PFSK-1 (cell line): ENCODE measurements at regions not wholly inside any gene's neighbourhood (a gene's known extent, or its start where the extent isn't known, plus 50 kb on each side); places are given as distances from the start of the nearest gene placed in this dataset.

Experiments
- FOXP2 ChIP-seq: optimal IDR thresholded peaks from 2 replicates; pipeline ENCODE3; 2011; ENCODE audit warnings: borderline replicate concordance, control low read depth, inconsistent platforms; ENCODE audit not compliant: insufficient read depth; ENCODE audit errors: extremely low read length, extremely low read depth
- POLR2AphosphoS5 ChIP-seq: IDR thresholded peaks from 2 replicates; pipeline ENCODE4 v1.6.1; 2012; ENCODE audit warnings: low read depth, mild to moderate bottlenecking, control low read depth, low read length, moderate library complexity
- REST ChIP-seq, 2 experiments: IDR thresholded peaks; 2 replicates each; pipeline versions ENCODE4 v1.6.1 to v1.8.0; 2011 to 2012; ENCODE audit warnings: low read depth in 2 of 2, low read length in 2 of 2, control low read depth in 1 of 2, inconsistent platforms in 1 of 2, mild to moderate bottlenecking in 1 of 2, moderate library complexity in 1 of 2; ENCODE audit not compliant: insufficient read depth in 1 of 2
- SIN3A ChIP-seq: IDR thresholded peaks from 2 replicates; pipeline ENCODE4 v1.6.1; 2012; ENCODE audit warnings: mild to moderate bottlenecking, low read length, moderate library complexity, borderline replicate concordance; ENCODE audit not compliant: insufficient read depth
- TAF1 ChIP-seq: IDR thresholded peaks from 2 replicates; pipeline ENCODE4 v1.6.1; 2012; ENCODE audit warnings: low read length, control low read depth, borderline replicate concordance; ENCODE audit not compliant: insufficient read depth

- TF ChIP-seq POLR2AphosphoS5 (no peak), REST (IDR thresholded peaks at IDR 0.05; ENCODE audit: insufficient read depth in 1 of 2, low read depth in 2 of 2, low read length in 2 of 2) (peak in 1 of 2 experiments; percentile 29; a peak in 1 of 4 replicates)
Observed at GRCh38 chr5:57718155-57718554, 235.5 kb upstream of the ACTBL2 start.

- TF ChIP-seq POLR2AphosphoS5: no peak
- no peak for TF ChIP-seq TAF1
- no peak for TF ChIP-seq REST (IDR thresholded peaks at IDR 0.05; ENCODE audit: insufficient read depth in 1 of 2, low read depth in 2 of 2, low read length in 2 of 2)
- no peak for TF ChIP-seq SIN3A
- TF ChIP-seq FOXP2: no peak
Observed at GRCh38 chr5:57717555-57717954, 234.9 kb upstream of the ACTBL2 start.

GRCh38 chr5:57716661-57717060, 234.1 kb upstream of the ACTBL2 start:
- TF ChIP-seq FOXP2: no peak
- TF ChIP-seq TAF1: no peak
- no peak for TF ChIP-seq POLR2AphosphoS5
- no peak for TF ChIP-seq SIN3A
- TF ChIP-seq REST (IDR thresholded peaks at IDR 0.05; ENCODE audit: insufficient read depth in 1 of 2, low read depth in 2 of 2, low read length in 2 of 2): no peak

- TF ChIP-seq REST (IDR thresholded peaks at IDR 0.05; ENCODE audit: insufficient read depth in 1 of 2, low read depth in 2 of 2, low read length in 2 of 2) (no peak), POLR2AphosphoS5 (no peak), TAF1 (no peak), SIN3A (no peak), FOXP2 (no peak)
Observed at GRCh38 chr5:57715296-57715695, 232.7 kb upstream of the ACTBL2 start.

- TF ChIP-seq FOXP2: no peak
- no peak for TF ChIP-seq POLR2AphosphoS5
- TF ChIP-seq REST (IDR thresholded peaks at IDR 0.05; ENCODE audit: insufficient read depth in 1 of 2, low read depth in 2 of 2, low read length in 2 of 2): no peak
- TF ChIP-seq SIN3A: no peak
- no peak for TF ChIP-seq TAF1
Observed at GRCh38 chr5:57711946-57712345, 229.3 kb upstream of the ACTBL2 start.
